NCI-H187 (cell line): ENCODE measurements at regions not wholly inside any gene's neighbourhood (a gene's known extent, or its start where the extent isn't known, plus 50 kb on each side); places are given as distances from the start of the nearest gene placed in this dataset.
A peak's percentile ranks its signal among the peaks of the same experiment; 100 is the strongest.
"Not testable (repeated sequence)": the region's sequence is repeated elsewhere in the genome, so short reads cannot be mapped to it uniquely, and the experiment has no call there.

Source experiments
- DNase-seq, 2 experiments: peaks; one replicate each; lab custom pipeline; 2025; lab: John Stamatoyannopoulos, UW

DNA sequence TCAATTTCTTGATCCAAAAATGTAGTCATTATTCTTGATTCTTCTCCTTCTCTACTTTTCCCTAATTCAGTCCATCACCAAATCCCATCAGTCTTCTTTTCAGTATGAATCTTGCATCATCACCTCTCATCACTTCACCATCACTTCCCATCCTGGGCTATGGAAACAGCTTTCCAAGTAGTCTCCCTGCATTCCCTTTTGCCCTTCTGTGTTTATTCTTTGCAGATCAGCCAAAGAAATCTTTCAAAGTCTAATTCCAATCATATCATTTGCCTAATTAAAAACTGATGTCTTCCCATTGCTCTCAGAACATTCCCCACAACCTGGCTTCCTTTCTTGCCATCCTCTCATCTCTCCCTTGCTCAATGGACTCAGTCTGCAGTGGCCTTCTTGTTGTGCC is 201.7 kb upstream of the ADAMTS3 start:
- DNase-seq, result no peak

DNA sequence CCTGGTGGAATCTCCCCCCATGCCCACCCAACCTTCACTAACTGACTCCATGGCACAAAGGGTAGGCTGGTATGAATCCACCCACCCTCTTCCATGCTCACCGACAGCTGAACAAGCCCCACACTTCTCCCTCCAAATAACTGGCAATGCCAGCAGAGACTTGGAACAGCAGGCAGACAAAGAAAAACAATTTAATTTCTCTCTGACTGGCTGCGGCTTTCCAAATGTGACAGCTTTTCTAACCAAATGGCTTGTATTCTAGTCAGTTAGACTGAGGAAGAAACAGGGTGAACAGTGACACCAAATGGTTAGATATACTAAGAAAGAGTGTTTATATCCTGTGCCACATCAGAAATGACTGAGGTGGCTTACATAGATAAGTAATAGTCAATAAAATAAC is 199.3 kb upstream of the ADAMTS3 start:
- DNase-seq, result no peak

DNA sequence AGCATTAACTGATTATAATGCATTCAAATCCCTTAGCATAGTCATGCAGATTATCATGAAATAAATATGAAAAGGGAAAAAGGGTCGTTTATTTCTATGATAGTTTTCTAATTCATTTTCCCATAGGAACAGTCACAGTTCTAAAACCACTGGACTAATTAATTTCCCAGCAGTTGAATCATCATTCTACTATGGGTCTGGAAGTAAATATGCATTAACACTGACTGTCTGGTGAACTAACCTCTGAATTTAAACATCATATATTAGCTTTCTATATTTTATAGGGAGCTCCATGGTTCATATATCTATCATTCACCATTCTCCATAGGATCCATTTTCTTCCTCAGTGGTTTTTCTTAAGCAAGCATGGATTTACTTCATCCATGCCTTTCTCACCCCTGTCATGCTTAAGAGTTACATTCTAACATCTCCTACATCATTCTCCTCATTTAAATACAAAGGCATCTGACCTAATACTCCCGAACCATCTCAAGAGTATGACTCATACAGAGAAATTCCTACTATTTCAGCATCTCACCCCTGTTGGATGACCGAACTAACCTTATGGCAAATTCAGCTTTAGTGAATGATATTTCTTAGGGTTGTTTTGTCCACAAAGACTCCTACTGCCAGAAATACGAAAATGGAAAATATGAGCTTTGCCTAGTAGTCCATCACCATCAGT is 198.7 kb upstream of the ADAMTS3 start:
- no peak for DNase-seq

DNA sequence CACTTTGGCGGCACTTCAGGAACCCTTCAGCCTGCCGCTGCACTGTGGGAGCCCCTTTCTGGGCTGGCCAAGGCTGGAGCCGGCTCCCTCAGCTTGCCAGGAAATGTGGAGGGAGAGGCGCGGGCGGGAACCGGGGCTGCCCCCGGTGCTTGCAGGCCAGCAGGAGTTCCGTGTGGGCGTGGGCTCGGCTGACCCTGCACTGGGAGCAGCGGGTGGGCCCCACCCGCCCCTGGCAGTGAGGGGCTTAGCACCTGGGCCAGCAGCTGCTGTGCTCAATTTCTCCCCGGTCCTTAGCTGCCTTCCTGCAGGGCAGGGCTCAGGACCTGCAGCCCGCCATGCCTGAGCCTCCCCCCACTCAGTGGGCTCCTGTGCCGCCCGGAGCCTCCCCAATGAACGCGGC is 196.8 kb upstream of the ADAMTS3 start:
- not testable (repeated sequence) for DNase-seq

DNA sequence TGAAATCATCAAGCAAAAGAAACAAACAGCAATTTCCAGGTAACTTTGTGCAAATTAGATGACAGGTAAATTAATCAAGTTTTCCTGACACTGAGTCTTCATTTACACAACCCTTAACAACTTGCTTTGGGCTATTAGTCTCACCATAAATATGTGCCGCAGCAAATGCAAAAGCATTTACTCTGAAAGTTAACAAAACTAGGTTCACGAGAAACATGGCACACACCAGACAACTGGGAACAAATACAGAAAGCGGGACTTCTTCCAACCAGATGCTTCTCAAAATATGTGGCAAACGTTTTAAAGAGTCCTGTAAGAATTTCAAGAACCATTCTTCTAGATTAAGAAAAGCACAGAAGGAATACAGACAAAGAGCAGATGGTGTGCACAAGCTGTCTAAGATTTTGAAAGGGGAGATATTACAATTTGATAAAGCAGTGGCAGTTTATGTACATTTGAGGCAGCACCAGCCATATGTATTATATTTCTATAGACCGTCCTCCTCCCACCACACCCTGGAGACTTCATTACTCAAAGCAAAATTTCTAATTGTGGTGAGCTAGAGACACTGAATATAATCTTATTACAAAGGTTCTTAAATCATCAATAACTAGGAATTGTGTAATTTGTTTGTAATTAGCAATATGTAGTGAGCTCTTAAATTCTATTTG is 192.5 kb upstream of the ADAMTS3 start:
- DNase-seq, result no peak

DNA sequence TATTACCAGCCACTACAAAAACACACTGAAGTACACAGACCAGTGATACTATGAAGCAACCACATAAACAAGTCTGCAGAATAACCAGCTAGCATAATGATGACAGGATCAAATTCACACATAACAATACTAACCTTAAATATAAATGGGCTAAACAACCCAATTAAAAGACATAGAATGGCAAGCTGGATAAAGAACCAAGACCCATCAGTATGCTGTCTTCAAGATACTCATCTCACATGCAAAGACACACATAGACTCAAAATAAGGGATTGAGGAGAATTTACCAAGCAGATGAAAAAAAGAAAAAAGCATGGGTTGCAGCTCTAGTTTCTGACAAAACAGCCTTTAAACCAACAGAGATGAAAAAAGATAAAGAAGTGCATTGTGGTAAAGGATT is 184.4 kb upstream of the ADAMTS3 start:
- not testable (repeated sequence) for DNase-seq

DNA sequence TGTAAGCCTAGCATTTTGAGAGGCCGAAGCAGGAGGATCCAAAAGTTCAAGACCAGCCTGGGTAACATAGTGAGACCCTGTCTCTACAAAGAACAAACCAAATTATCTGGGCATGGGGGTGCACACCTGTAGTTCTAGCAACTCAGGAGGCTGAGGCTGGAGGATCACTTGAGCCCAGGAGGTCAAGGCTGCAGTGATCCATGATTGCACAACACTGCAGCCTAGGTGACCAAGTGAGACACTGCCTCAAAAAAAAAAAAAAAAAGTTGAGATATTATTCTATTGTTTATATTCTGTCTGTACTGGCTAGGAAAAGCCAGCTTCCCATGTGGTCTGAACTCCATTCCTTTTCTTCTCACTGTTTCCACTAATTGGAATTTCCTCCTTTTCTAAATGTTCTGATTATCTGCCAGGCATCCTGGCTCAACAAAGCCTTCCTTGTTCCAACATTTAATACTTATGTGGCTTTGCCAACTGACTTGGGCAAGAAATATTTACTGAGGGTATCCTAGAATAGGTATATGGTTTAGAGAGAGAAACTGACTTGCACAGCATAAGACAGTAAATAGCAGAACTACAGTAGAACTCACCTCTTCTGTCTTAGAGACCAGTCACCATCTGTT is 175.2 kb upstream of the ADAMTS3 start:
- DNase-seq, result no peak

DNA sequence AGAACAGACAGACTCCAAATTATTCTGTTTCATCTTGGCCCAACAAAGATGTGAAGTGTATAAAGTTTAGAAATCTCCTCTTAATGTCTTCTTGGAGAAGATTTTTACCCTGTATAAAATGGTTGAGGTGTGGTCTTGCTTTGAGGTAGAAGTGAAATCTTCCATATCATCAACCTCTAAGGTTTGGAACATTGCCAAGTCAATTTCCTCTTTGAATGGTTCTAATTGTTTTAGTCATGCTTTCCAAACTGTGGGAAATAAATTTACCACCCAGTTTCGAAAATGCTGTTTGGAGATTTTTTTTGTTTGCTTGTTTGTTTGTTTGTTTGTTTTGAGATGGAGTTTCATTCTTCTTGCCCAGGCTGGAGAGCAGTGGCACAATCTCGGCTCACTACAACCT is 174.1 kb upstream of the ADAMTS3 start:
- DNase-seq, result no peak

DNA sequence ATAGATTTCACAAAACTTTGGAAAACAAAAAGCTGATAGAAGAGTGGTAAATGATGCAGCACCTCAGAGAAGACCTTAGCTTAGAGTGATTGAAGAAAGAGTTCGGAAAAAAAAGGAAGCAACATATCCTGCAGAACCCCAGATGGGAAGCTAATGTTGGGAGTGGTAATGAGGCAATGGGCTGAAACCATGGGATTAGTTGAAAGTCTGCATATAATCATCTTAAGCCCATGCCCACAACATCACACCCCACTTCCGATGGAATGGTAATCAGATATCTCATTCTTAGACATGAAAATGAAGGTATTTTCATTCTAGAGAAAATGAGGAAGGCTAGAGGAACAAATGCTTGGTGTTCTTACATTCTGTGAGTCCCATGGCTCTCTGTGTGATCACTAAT is 146.3 kb upstream of the ADAMTS3 start:
- DNase-seq, result no peak

DNA sequence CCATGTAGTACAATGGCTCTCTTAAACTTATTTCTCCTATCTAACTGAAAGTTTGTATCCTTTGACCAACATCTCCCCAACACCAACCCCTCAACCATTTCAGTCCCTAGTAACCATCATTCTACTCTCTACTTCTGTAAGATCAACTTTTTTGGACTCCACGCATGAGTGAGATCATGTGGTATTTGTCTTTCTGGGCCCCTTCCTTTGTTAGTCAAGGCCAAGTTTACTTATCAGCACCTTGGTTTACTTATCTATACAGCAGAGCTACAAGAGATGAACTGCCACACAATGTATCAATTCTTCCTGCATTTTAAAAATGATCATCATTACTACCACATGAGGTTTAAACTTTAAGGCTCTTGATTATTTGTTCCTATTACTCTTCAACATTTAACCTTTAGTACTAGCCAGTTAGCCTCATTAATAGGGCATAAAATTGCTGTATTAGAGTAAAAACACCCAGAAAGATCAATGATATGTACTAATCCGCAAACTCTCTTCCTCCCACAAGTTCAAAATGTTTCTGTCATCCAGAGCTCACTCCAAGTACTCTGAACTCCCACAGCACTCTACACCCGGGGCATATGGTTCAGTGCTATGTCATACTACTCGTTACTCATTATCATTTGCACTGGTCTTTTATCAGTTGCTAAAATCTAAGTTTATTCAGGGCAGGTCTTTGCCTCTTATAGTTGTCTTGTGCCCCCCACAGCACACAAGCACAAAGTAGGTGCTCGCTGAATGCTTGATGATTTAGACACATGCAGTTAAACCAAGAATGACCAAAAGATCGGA is 145.7 kb upstream of the ADAMTS3 start:
- no peak for DNase-seq

DNA sequence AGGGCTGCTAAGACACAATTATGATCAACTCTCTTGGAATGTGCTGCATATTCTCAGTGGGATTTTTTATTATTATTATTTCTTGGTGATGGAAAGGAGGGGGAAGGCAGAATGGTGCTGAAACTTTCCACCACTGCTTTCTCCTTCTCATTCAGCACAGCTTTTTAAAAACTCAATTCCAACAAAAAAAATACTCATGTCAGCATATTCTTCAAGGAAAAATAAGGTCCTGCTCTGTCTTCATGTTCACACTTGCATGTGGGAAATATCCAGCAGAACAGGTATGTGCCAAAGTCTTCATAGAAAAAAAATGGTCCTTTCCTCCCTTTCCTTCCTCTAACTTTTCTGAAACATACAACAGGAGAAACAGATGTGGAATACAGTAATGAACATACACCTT is 144.0 kb upstream of the ADAMTS3 start:
- no peak for DNase-seq

DNA sequence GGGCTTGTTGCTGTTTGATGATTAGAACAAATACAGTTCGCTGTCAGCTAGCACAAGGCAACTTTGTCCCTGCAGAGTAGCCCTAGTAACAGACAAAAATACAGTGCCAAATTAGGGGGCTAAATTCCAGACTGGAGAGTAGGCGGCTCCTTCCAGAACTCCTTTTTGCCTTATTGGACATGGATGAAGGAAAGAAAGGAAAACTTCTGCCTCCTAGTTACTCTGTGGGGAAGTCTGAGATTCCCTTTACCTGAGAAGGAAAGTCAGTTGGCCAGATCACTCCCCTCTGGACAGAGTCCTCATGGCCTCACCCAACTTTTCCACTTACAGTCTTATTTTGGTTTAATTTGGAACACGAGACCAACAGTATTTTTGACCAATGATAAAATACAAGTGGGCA is 140.5 kb upstream of the ADAMTS3 start:
- DNase-seq, result peak in 1 of 2 experiments; percentile 19

DNA sequence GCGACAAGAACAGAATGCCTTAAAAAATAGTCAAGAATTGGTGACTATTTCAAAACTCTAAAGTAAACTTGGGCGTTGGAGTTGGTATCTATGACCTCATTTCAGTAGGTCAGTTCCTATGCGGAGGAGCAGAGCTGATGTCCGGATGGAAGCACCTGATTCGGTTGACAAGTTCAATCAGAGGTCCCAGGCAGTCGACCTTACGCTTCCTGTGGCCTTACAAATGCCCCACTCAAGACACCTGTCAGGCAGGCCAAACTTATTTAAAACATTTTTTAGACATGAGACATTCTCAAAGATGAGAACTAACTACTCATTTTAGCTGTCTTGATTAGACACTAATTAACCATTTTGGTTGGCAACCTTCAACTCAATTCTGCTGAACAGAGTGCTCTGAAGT is 137.7 kb upstream of the ADAMTS3 start:
- no peak for DNase-seq

DNA sequence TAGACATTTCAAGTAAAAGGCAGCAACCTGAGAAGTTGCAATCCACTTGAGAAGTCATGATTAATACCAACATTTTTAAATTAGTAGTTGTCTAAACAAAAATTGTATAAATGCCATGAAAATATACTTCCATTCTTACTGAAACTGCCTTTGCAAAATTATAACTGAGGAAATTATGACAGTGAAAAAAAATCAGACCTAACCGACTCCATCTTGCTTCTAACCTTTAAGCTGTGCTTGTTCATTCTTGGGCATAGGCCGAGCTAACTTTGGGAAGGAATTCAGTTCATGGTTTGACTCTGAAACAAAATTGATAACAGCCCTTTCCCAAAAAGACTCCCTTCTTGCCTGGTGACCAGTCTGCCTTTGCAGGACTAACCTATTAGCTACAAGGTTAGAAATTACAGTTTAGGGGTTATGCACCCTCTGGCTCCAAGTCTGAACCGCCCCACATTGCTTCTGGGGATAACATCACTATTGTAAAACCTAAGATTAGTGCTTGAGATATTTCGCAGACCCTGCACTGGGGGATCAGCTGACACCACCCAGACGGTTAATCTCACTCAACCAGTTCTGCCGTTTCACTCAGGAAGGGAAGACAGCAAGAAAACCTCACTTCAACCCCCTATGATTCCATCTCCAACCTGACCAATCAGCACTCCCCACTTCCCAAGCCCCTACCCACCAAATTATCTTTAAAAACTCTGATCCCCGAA is 136.1 kb upstream of the ADAMTS3 start:
- not testable (repeated sequence) for DNase-seq

DNA sequence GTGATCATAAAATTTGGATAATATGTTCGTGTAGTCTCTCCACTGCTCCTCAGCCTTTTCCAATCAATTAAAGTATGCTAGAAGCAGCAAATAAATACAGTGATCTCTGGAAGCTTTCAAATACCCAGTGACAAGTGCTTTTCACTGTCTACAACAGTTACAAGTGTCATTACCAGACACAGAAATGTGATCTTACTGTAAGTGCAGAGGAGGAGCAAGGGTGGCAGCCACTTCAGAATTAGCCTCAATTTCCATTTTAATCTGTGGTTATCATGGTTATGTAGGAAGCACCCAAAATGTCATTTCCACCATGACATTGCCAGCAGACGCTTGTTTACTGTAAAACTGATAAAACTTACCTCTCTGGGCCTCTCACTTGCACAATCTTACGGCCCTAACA is 133.9 kb upstream of the ADAMTS3 start:
- DNase-seq, result peak; percentile 23 to 55

DNA sequence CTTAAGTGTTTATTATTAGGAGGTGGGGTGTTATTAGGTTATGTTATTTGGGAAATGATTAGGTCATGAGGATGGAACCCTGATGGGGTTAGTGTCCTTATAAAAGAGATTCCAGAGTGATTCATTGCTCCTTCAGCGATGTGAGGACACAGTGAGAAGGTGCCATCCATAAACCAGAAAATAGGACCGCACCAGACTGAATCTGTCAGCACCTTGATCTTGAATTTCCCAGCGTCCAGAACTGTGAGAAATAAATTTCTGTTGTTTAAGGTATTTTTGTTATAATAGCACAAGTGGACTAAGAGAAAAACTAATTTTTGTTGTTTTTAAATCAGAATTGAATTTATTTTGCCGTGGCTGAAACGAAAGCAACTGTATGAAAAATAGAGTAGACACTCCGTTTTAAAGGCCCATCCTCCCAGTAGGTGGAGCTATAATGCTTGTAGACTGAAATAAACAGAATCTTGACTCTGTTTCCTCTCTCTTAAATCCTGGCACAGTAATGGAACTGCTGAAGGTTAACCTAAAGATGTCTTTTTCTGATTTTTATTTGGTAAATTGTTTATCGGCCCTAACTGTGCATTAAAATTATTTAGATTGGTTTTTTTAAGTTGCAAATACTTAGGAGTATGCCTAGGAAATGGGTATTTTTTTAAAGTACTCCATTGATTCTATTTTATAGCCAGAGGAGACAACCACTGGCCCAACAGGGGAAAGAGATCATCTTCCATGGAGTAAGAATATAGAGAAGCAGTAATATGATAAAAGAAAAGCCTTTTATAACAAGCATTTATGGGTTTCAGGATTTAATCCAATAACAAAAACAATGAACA is 133.2 kb upstream of the ADAMTS3 start:
- DNase-seq, result peak; percentile 17 to 26

DNA sequence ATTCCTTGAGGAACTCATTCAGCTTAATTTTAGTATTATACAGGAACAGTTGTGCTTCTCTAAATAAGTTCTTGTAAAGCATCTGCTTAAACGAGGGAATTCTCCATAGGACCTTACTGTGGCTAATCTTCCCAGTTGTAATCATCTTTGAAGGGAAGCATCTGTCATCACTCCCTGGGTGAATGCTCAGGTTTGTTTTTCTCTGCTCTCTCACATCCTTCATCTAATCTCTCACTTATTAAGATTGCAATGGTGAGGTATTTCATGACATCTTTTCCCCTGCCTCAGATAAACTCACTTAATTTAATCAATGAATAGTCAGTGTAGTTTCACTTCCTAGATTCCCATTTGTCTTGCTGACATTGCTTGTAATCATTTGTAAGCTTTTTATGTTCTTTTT is 121.8 kb upstream of the ADAMTS3 start:
- no peak for DNase-seq

DNA sequence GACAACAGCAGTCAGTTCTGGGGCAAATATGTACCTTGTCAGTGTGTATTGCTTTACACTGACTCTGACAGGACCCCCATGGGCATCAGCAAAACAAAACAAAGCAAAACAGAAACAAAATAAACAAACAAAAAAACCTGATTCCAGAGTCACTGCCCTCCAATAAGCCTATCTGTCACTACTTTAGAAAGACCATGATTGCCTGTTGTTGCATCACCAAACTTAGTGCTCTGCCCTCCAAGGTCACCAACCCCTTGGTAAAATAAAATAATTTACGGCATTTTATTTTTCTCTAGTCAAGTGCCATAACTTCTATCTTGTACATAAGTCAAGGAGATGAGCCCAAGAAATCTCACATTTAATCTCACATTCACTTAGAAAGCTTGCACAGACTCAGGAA is 120.9 kb upstream of the ADAMTS3 start:
- no peak for DNase-seq

DNA sequence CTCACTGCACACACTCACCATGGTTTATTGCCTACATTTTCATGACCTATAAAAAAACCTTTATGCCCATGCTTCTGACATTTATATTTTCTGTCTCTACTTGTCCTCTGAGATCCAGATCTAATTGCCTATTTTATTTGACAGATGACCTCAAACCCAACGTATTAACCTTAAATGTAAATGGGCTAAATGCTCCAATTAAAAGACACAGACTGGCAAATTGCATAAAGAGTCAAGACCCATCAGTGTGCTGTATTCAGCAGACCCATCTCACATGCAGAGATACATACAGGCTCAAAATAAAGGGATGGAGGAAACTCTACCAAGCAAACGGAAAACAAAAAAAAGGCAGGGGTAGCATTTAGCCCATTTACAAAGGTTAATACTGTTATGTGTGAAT is 117.4 kb upstream of the ADAMTS3 start:
- not testable (repeated sequence) for DNase-seq

DNA sequence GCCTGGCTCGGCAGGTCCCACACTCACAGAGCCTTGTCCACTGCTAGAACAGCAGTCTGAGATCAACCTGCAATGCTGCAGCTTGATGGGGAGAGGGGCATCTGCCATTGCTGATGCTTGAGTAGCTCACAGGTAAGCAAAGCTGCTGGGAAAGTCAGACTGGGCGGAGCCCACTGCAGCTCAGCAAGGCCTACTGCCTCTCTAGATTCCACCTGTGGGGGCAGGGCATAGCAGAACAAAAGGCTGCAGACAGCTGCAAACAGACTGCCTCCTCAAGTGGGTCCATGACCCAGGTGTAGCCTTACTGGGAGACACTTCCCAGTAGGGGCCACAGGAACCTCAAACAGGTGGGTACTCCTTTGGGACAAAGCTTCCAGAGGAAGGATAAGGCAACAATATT is 110.6 kb upstream of the ADAMTS3 start:
- DNase-seq, result peak; percentile 44

DNA sequence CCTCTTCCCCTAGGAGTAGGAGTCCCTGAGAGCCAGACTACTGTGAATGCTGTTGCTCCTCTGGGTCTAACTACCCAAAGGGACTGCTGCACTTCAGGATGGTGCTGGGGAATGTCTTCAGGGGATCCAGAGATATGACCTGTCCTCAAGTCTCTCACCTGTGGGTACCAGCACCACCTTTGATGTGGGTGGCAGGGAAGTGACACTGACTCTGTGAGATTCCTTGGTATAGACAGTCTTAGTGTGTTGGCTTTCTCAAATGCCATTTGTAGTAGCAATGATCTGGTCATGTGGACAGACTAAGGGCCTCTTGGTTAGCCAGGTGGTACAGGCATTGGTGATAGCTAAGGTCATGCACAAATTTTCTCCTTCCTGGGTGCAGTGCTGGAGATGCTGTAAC is 108.9 kb upstream of the ADAMTS3 start:
- no peak for DNase-seq
